ENCODE measurements at regions not wholly inside any gene's neighbourhood (a gene's known extent, or its start where the extent isn't known, plus 50 kb on each side); places are given as distances from the start of the nearest gene placed in this dataset.

DNA sequence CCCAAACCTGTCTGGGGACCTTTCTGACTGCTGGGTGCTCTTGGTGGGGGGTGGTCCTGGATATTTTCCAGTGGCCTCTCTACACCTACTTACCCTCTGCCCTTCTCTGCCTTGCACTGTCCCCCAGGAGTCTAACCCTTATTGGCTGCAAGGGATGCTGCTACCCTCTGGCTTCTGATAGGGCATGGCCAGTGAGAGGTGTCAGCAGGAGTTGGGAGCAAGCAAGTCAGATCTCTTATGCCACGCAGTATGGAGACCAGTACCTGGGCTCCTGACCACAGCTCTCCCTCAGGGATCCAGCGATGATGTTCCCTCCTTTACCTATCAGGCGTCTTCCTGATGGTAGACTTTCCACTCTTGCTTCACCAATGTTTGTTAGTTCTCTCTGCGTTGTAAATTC lies 373.7 kb downstream of the SOCS6 start:
- H3K9me1 ChIP-seq (ENCODE audit: control insufficient read depth, extremely low read depth, insufficient read depth, low read length) = no peaks in the 10 kb centered on the region
- H3K9ac ChIP-seq (ENCODE audit: control insufficient read depth, extremely low read depth, insufficient read depth, low read length) = no peak overlapping the region
- dilution Hi-C loops (cut with MboI; ENCODE audit: extremely low pct_ligation_motif_present, low sequenced_read_pairs) = no loop called here

DNA sequence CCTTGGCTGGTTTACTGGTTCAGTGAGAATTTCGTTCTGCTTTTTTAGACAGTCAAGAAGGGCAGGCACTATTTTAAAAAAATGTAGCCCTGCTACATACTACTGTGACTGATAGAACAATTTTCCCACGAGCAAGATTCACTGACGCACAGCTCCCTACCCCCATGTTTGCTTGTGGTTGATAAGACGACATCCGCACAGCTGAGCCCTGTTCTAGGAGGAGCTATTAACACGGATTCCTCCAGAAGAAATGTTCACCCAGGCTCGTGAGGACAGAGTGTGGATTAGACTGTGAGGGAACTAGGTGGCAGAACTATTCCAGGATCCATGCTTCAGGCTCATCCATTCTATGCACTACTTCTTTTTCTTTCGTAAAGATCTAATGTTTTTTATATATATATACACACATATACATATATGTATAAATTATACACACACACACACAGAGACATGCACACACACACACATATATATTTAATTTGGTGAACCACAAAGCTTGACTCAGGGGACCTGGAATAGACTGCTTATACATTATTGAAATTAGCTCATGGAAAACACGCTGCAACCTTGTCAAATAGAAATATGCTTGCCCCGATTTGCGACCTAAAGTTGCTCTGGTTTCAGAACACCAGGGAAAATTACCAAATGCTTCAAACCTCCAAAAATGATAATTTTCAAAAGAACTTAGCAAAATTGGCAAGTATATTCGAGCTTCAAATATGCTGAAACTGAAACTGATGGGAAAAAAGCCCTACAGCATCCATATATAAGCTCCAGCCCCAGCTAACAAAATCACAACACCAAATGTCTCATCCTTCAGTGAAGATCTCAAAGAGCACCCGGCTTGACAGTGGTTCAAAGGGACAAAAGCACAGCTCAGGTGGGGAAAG lies 370.4 kb downstream of the SOCS6 start:
- H3K36me3 ChIP-seq (ENCODE audit: control insufficient read depth in 2 of 2, extremely low read depth in 1 of 2, insufficient read depth in 2 of 2, low read length in 2 of 2) = no peaks in the 10 kb centered on the region
- DNase-seq (ENCODE audit: low read depth, low spot score) (no peak), FAIRE-seq (no peak)
- no peaks in the 10 kb centered on the region for H4K20me1 ChIP-seq (ENCODE audit: control insufficient read depth, extremely low read depth, insufficient read depth, low read length)
- H3K9ac ChIP-seq (ENCODE audit: control insufficient read depth, extremely low read depth, insufficient read depth, low read length) = no peak overlapping the region
- dilution Hi-C loops (cut with MboI; ENCODE audit: extremely low pct_ligation_motif_present, low sequenced_read_pairs) = no loop called here
- H2AFZ ChIP-seq (ENCODE audit: control insufficient read depth, low read length) = no peak overlapping the region
- H3K9me1 ChIP-seq (ENCODE audit: control insufficient read depth, extremely low read depth, insufficient read depth, low read length) = no peaks in the 10 kb centered on the region
- no peak overlapping the region for H3K4me2 ChIP-seq (ENCODE audit: control insufficient read depth, extremely low read depth, insufficient read depth, low read depth, low read length)
- H3K4me1 ChIP-seq (ENCODE audit: control insufficient read depth, extremely low read depth, insufficient read depth, low read length) = no peaks in the 10 kb centered on the region
- TF ChIP-seq EZH2 (IDR thresholded peaks at IDR 0.05; ENCODE audit: low read length) (no peak), CTCF (optimal IDR thresholded peaks at IDR 0.05 in 1 of 3, IDR thresholded peaks at IDR 0.05 in 1 of 3, conservative IDR thresholded peaks at IDR 0.05 in 1 of 3; ENCODE audit: extremely low read depth in 1 of 3, insufficient read depth in 2 of 3, low read length in 3 of 3) (no peak)
- H3K27ac ChIP-seq (ENCODE audit: control insufficient read depth, insufficient read depth, low read length) = no peak overlapping the region
- no peaks in the 10 kb centered on the region for H3K79me2 ChIP-seq (ENCODE audit: control insufficient read depth, insufficient read depth, low read length)
- no peaks in the 10 kb centered on the region for H3K27me3 ChIP-seq (ENCODE audit: control insufficient read depth, extremely low read depth, insufficient read depth, low read length)
- no peaks in the 10 kb centered on the region for H3K9me3 ChIP-seq (ENCODE audit: control insufficient read depth, low read depth, low read length)
- no peak overlapping the region for H3K4me3 ChIP-seq (ENCODE audit: control insufficient read depth in 2 of 3, extremely low read depth in 1 of 3, insufficient read depth in 2 of 3, low read depth in 1 of 3, low read length in 3 of 3)

More for the DNA sequence above, 373.7 kb downstream of the SOCS6 start:
- H3K79me2 ChIP-seq (ENCODE audit: control insufficient read depth, insufficient read depth, low read length) = no peaks in the 10 kb centered on the region
- H3K36me3 ChIP-seq (ENCODE audit: control insufficient read depth in 2 of 2, extremely low read depth in 1 of 2, insufficient read depth in 2 of 2, low read length in 2 of 2) = no peaks in the 10 kb centered on the region
- no peaks in the 10 kb centered on the region for H3K9me3 ChIP-seq (ENCODE audit: control insufficient read depth, low read depth, low read length)
- TF ChIP-seq EZH2 (IDR thresholded peaks at IDR 0.05; ENCODE audit: low read length) (no peak), CTCF (optimal IDR thresholded peaks at IDR 0.05 in 1 of 3, IDR thresholded peaks at IDR 0.05 in 1 of 3, conservative IDR thresholded peaks at IDR 0.05 in 1 of 3; ENCODE audit: extremely low read depth in 1 of 3, insufficient read depth in 2 of 3, low read length in 3 of 3) (no peak)
- no peak for DNase-seq (ENCODE audit: low read depth, low spot score)
- H2AFZ ChIP-seq (ENCODE audit: control insufficient read depth, low read length) = no peak overlapping the region
- FAIRE-seq = no peak
- no peaks in the 10 kb centered on the region for H4K20me1 ChIP-seq (ENCODE audit: control insufficient read depth, extremely low read depth, insufficient read depth, low read length)
- H3K27me3 ChIP-seq (ENCODE audit: control insufficient read depth, extremely low read depth, insufficient read depth, low read length) = no peaks in the 10 kb centered on the region
- no peak overlapping the region for H3K4me3 ChIP-seq (ENCODE audit: control insufficient read depth in 2 of 3, extremely low read depth in 1 of 3, insufficient read depth in 2 of 3, low read depth in 1 of 3, low read length in 3 of 3)
- H3K27ac ChIP-seq (ENCODE audit: control insufficient read depth, insufficient read depth, low read length) = no peak overlapping the region
- H3K4me1 ChIP-seq (ENCODE audit: control insufficient read depth, extremely low read depth, insufficient read depth, low read length) = no peaks in the 10 kb centered on the region
- H3K4me2 ChIP-seq (ENCODE audit: control insufficient read depth, extremely low read depth, insufficient read depth, low read depth, low read length) = no peak overlapping the region
